Panc1 (cell line): ENCODE measurements at regions not wholly inside any gene's neighbourhood (a gene's known extent, or its start where the extent isn't known, plus 50 kb on each side); places are given as distances from the start of the nearest gene placed in this dataset.
"Not testable (repeated sequence)": the region's sequence is repeated elsewhere in the genome, so short reads cannot be mapped to it uniquely, and the experiment has no call there.

Experiments used
- ATAC-seq: fragments of 200-7000 bp; cut with Tn5 transposase; 2 replicates; pipeline ENCODE4 v1.9.1; 2020; ENCODE audit warnings: mild to moderate bottlenecking, moderate library complexity
- BruUV-seq: library from RNA; stranded (reverse); fragments of 400-500 nt; replicated peaks from 2 replicates; lab custom pipeline; 2021; lab: Mats Ljungman, UMichigan
- CTCF ChIA-PET: fragments of 300-600 bp; sonication (Branson Sonifier 250); formaldehyde crosslinking; loops from one replicate; lab custom pipeline; 2022; ENCODE audit warnings: antibody characterized with exemption; lab: Charles Lee
- POLR2A ChIA-PET: fragments of 300-600 bp; sonication (Branson Sonifier 250); formaldehyde crosslinking; loops from one replicate; lab custom pipeline; 2022; ENCODE audit warnings: antibody characterized with exemption; lab: Charles Lee
- DNase-seq: peaks from one replicate; pipeline ENCODE4 v3.0.0-alpha.2; 2010; ENCODE audit warnings: low read depth, low spot score
- H3K27ac ChIP-seq: 2 replicates; pipeline ENCODE4 v1.5.1; 2011; ENCODE audit warnings: mild to moderate bottlenecking, low read length, inconsistent platforms
- H3K27me3 ChIP-seq: fragments of 200-500 bp; sonication (Bioruptor generic); 2 replicates; pipeline ENCODE4 v1.6.0; 2014; ENCODE audit warnings: low read length, inconsistent platforms; ENCODE audit not compliant: control insufficient read depth, insufficient read depth
- H3K36me3 ChIP-seq: fragments of 200-500 bp; sonication (Bioruptor generic); 2 replicates; pipeline ENCODE4 v1.5.1; 2014; ENCODE audit warnings: inconsistent platforms, mild to moderate bottlenecking, low read length, moderate library complexity; ENCODE audit not compliant: control insufficient read depth, insufficient read depth
- H3K4me1 ChIP-seq: 2 replicates; pipeline ENCODE4 v1.5.1; 2011; ENCODE audit warnings: inconsistent platforms, mild to moderate bottlenecking, low read length, moderate library complexity; ENCODE audit not compliant: control insufficient read depth, insufficient read depth
- H3K4me3 ChIP-seq, 2 experiments: 2 replicates each; pipeline ENCODE4 v1.5.1; 2011 to 2012; ENCODE audit warnings: low read depth in 2 of 2, low read length in 2 of 2, mild to moderate bottlenecking in 2 of 2, inconsistent platforms in 1 of 2, moderate library complexity in 1 of 2
- H3K9me3 ChIP-seq: fragments of 200-500 bp; sonication (Bioruptor generic); 2 replicates; pipeline ENCODE4 v1.5.1; 2014; ENCODE audit warnings: low read depth, mild to moderate bottlenecking, inconsistent platforms, low read length, moderate library complexity; ENCODE audit not compliant: control insufficient read depth, insufficient read depth
- POLR2AphosphoS5 ChIP-seq: IDR thresholded peaks from 2 replicates; pipeline ENCODE4 v1.6.1; 2012; ENCODE audit warnings: mild to moderate bottlenecking, low read depth, low read length, moderate library complexity
- SIN3A ChIP-seq: IDR thresholded peaks from 2 replicates; pipeline ENCODE4 v1.6.1; 2012; ENCODE audit warnings: low read depth, mild to moderate bottlenecking, low read length, moderate library complexity, borderline replicate concordance; ENCODE audit not compliant: insufficient read depth
- TCF7L2 ChIP-seq: IDR thresholded peaks from 2 replicates; pipeline ENCODE4 v1.6.1; 2011; ENCODE audit warnings: mild to moderate bottlenecking, low read depth, low read length, inconsistent platforms
- in situ Hi-C: cut with HindIII; loops from 2 replicates; pipeline ENCODE4 v1.10.0; 2016; ENCODE audit warnings: low sequenced_read_pairs, low pct_unique_long_range_greater_than_20kb
- intact Hi-C: fragments of 100-400 bp; cut with micrococcal nuclease; formaldehyde crosslinking; loops from one replicate; pipeline ENCODE4 v1.10.0; 2022; ENCODE audit not compliant: unreplicated experiment
- TF ChIP-seq, protein P1 (sequence below): fragments of 450-650 bp; IDR thresholded peaks from 2 replicates; pipeline ENCODE4 v1.5.1; 2017; ENCODE audit warnings: mild to moderate bottlenecking
- TF ChIP-seq, protein P2 (sequence below), 2 experiments: IDR thresholded peaks; 2 replicates each; pipeline ENCODE4 v1.6.1; 2011 to 2012; ENCODE audit warnings: low read depth in 2 of 2, control low read depth in 1 of 2, low read length in 1 of 2, mild to moderate bottlenecking in 1 of 2, moderate library complexity in 1 of 2; ENCODE audit not compliant: insufficient read depth in 1 of 2

DNA sequence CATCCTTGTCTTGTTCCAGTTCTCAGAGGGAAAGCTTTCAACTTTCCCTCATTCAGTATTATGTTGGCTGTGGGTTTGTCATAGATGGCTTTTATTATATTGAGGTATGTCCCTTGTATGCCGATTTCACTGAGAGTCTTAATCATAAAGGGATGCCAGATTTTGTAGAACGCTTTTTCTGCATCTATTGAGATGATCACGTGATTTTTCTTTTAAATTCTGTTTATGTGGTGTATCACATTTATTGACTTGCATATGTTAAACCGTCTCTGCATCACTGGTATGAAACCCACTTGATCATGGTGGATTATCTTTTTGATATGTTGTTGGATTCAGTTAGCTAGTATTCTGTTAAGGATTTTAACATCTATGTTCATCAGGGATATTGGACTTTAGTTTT lies 313.7 kb upstream of the AMOT start:
- intact Hi-C loops, H3K4me3 ChIP-seq, H3K36me3 ChIP-seq, H3K27me3 ChIP-seq, CTCF ChIA-PET, H3K27ac ChIP-seq, ATAC-seq, H3K9me3 ChIP-seq, BruUV-seq, H3K4me1 ChIP-seq, POLR2A ChIA-PET, DNase-seq, in situ Hi-C loops: not testable (repeated sequence)

DNA sequence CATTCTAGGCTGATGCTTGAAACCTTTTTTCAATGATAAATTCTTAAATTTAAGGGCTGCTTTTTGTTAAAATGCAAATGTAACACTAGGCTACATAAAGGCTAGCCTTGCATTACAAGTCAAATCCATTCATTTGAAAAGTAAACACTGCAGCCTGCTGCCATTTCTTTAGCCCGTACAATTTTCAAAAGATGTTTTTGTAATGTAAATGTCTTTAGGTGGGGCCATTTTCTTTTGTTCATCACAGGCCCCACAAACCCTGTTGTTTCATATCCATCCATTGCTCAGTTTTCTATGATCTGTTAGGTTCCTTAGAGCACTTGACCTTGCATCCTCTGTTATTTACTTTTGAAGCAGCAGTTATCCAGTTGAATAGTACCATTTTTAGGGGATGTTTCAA lies 296.2 kb upstream of the AMOT start:
- Histone ChIP-seq H3K36me3 (no peaks in the 10 kb centered on the region), H3K4me1 (no peaks in the 10 kb centered on the region), H3K27me3 (no peaks in the 10 kb centered on the region), H3K4me3 (no peak overlapping the region), H3K9me3 (no peaks in the 10 kb centered on the region), H3K27ac (no peak overlapping the region)
- intact Hi-C loops (no loop called here), in situ Hi-C loops (no loop called here)
- no TSS peak for BruUV-seq
- ChIA-PET CTCF (no interaction called here), POLR2A (no interaction called here)
- TF ChIP-seq, protein P1, sequence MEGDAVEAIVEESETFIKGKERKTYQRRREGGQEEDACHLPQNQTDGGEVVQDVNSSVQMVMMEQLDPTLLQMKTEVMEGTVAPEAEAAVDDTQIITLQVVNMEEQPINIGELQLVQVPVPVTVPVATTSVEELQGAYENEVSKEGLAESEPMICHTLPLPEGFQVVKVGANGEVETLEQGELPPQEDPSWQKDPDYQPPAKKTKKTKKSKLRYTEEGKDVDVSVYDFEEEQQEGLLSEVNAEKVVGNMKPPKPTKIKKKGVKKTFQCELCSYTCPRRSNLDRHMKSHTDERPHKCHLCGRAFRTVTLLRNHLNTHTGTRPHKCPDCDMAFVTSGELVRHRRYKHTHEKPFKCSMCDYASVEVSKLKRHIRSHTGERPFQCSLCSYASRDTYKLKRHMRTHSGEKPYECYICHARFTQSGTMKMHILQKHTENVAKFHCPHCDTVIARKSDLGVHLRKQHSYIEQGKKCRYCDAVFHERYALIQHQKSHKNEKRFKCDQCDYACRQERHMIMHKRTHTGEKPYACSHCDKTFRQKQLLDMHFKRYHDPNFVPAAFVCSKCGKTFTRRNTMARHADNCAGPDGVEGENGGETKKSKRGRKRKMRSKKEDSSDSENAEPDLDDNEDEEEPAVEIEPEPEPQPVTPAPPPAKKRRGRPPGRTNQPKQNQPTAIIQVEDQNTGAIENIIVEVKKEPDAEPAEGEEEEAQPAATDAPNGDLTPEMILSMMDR: no peak
- TF ChIP-seq, protein P2, sequence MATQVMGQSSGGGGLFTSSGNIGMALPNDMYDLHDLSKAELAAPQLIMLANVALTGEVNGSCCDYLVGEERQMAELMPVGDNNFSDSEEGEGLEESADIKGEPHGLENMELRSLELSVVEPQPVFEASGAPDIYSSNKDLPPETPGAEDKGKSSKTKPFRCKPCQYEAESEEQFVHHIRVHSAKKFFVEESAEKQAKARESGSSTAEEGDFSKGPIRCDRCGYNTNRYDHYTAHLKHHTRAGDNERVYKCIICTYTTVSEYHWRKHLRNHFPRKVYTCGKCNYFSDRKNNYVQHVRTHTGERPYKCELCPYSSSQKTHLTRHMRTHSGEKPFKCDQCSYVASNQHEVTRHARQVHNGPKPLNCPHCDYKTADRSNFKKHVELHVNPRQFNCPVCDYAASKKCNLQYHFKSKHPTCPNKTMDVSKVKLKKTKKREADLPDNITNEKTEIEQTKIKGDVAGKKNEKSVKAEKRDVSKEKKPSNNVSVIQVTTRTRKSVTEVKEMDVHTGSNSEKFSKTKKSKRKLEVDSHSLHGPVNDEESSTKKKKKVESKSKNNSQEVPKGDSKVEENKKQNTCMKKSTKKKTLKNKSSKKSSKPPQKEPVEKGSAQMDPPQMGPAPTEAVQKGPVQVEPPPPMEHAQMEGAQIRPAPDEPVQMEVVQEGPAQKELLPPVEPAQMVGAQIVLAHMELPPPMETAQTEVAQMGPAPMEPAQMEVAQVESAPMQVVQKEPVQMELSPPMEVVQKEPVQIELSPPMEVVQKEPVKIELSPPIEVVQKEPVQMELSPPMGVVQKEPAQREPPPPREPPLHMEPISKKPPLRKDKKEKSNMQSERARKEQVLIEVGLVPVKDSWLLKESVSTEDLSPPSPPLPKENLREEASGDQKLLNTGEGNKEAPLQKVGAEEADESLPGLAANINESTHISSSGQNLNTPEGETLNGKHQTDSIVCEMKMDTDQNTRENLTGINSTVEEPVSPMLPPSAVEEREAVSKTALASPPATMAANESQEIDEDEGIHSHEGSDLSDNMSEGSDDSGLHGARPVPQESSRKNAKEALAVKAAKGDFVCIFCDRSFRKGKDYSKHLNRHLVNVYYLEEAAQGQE (IDR thresholded peaks at IDR 0.05; ENCODE audit: insufficient read depth in 1 of 2, low read depth in 2 of 2, low read length in 1 of 2): no peak
- TF ChIP-seq SIN3A (no peak), POLR2AphosphoS5 (no peak), TCF7L2 (no peak)
- DNase-seq: no peak
- ATAC-seq: no peak

DNA sequence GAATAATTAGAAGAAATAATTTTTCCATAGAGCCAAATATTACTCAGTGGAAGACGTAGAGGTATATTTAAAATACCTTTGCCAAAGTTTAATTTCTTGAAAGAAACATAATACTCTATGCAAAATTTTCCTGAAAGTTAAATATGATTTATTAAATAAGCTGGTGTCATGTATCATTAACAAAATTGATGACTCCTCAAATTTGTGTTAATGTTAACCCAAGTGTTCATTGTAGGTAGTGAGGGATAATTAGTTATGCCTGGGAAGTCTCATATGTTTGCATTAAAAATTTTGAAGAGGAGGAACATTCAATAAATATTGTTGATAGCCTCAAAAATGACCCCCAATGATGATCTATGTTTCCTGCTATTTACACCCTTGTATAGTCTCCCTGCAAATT lies 292.7 kb upstream of the AMOT start:
- CTCF ChIA-PET: no interaction called here
- H3K4me3 ChIP-seq: no peak overlapping the region
- no peak overlapping the region for H3K27ac ChIP-seq
- H3K4me1 ChIP-seq: no peaks in the 10 kb centered on the region
- in situ Hi-C loops (no loop called here), intact Hi-C loops (no loop called here)
- no peak for TF ChIP-seq POLR2AphosphoS5
- TF ChIP-seq TCF7L2: no peak
- TF ChIP-seq SIN3A: no peak
- TF ChIP-seq, protein P2 (IDR thresholded peaks at IDR 0.05; ENCODE audit: insufficient read depth in 1 of 2, low read depth in 2 of 2, low read length in 1 of 2): no peak
- TF ChIP-seq, protein P1: no peak
- no TSS peak for BruUV-seq
- ATAC-seq (no peak), DNase-seq (no peak)
- no peaks in the 10 kb centered on the region for H3K9me3 ChIP-seq
- no peaks in the 10 kb centered on the region for H3K36me3 ChIP-seq
- POLR2A ChIA-PET: no interaction called here
- H3K27me3 ChIP-seq: no peaks in the 10 kb centered on the region
